ENCODE measurements at regions not wholly inside any gene's neighbourhood (a gene's known extent, or its start where the extent isn't known, plus 50 kb on each side); places are given as distances from the start of the nearest gene placed in this dataset.

DNA sequence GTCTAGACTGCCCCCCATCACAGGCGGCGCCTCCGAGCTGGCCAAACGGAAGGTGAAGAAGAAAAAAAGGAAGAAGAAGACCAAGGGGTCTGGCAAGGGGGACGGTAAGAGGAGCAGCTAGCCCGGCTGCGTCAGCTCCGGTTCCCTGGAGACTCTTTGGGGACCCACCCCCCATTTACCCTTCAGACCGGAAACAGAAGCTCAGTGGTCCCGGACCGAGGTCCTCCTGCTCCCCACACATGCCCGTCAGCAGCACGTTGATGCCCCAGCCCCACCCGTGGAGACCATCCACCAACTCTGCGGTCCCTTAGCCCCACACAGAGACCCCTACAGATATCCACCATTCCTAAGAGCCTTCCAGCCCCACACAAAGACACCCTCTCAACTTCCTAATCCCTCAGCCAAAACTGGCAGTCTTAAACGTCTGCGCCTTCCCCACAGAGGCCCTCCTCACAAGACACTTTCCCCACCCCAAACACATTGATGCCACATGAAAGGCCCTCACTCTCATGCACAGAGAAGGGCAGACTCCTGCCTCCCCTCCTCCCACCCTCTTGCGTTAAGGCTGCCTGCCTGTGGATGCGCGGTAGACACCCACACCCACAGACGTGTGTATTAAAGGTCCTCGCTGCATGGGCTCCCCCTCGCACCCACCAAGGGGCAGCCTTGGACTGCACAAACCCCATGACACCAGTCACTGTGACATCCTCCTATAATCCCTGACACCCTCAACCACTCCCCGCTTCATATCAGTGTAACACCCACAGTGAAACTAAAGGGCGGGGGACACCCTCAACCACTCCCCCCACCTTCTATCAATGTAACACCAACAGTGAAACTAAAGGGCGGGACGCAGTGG is 58.2 kb upstream of the RPH3AL start:
- no peak for TF ChIP-seq MYC (IDR thresholded peaks at IDR 0.05; ENCODE audit: low read depth, low read length)
- no peak for TF ChIP-seq EZH2 (IDR thresholded peaks at IDR 0.05; ENCODE audit: borderline replicate concordance, low read depth, low read length, severe bottlenecking)
- peak; percentile 7 for TF ChIP-seq POLR2A (IDR thresholded peaks at IDR 0.05; ENCODE audit: low read depth, low read length)
- no peak for TF ChIP-seq POLR2AphosphoS5 (IDR thresholded peaks at IDR 0.05; ENCODE audit: insufficient read depth, low read depth, low read length)
- TF ChIP-seq, protein P1, sequence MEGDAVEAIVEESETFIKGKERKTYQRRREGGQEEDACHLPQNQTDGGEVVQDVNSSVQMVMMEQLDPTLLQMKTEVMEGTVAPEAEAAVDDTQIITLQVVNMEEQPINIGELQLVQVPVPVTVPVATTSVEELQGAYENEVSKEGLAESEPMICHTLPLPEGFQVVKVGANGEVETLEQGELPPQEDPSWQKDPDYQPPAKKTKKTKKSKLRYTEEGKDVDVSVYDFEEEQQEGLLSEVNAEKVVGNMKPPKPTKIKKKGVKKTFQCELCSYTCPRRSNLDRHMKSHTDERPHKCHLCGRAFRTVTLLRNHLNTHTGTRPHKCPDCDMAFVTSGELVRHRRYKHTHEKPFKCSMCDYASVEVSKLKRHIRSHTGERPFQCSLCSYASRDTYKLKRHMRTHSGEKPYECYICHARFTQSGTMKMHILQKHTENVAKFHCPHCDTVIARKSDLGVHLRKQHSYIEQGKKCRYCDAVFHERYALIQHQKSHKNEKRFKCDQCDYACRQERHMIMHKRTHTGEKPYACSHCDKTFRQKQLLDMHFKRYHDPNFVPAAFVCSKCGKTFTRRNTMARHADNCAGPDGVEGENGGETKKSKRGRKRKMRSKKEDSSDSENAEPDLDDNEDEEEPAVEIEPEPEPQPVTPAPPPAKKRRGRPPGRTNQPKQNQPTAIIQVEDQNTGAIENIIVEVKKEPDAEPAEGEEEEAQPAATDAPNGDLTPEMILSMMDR (IDR thresholded peaks at IDR 0.05; ENCODE audit: extremely low read depth in 1 of 2, insufficient read depth in 1 of 2, low read depth in 1 of 2, low read length in 2 of 2) = no peak
- TF ChIP-seq GATA2 (IDR thresholded peaks at IDR 0.05; ENCODE audit: insufficient read depth, insufficient read length, low read depth, low read length) = no peak
- Histone ChIP-seq H3K27ac (ENCODE audit: insufficient read depth, low read depth, low read length) (peak overlapping the region; percentile 4), H3K36me3 (ENCODE audit: control insufficient read depth in 2 of 2, extremely low read depth in 1 of 2, insufficient read depth in 2 of 2, low read length in 2 of 2) (no peaks in the 10 kb centered on the region), H3K9me3 (replicated peaks; ENCODE audit: control insufficient read depth, insufficient read depth, low read length) (no peaks in the 10 kb centered on the region), H3K4me2 (ENCODE audit: insufficient read depth, low read length) (peak overlapping the region; percentile 42), H2AFZ (ENCODE audit: low read depth, low read length) (peak overlapping the region; percentile 46), H3K27me3 (ENCODE audit: control insufficient read depth in 2 of 2, insufficient read depth in 2 of 2, low read length in 2 of 2) (no peaks in the 10 kb centered on the region), H3K9ac (replicated peaks; ENCODE audit: extremely low read depth, insufficient read depth, low read length) (peak overlapping the region; percentile 54), H3K79me2 (ENCODE audit: control insufficient read depth, insufficient read depth, low read length) (no peaks in the 10 kb centered on the region), H3K4me3 (replicated peaks in 1 of 3; ENCODE audit: insufficient read depth in 1 of 3, low read depth in 1 of 3, low read length in 3 of 3) (peak overlapping the region; percentile 4 to 90 (median 41)), H3K4me1 (ENCODE audit: control insufficient read depth, extremely low read depth, insufficient read depth, low read length) (peaks cover 5% of the 10 kb centered on the region), H3K9me1 (replicated peaks; ENCODE audit: control insufficient read depth, extremely low read depth, insufficient read depth, low read length) (no peaks in the 10 kb centered on the region), H4K20me1 (replicated peaks; ENCODE audit: control insufficient read depth, extremely low read depth, insufficient read depth, low read length) (no peaks in the 10 kb centered on the region)
- DNase-seq (ENCODE audit: low read depth, low spot score) = peak; percentile 17
- no peak for FAIRE-seq
- BruUV-seq (replicated peaks) = TSS peak; percentile 14
- POLR2A ChIA-PET = no interaction called here
- dilution Hi-C loops (cut with MboI; ENCODE audit: extremely low pct_ligation_motif_present, low sequenced_read_pairs) (no loop called here), intact Hi-C loops (cut with micrococcal nuclease) (loop anchor here (2.0 to 5.0 kb wide), 3 partner anchors 150 to 587 kb away; partner anchors contain the start of gene TIMM22)
- CTCF ChIA-PET = interaction anchor here (0.9 to 3.2 kb wide), 4 partner anchors 23 to 570 kb away, joined by 3 to 762 read pairs (median 21); no protein-coding TSS in a partner anchor

Measured in endothelial cell of umbilical vein (primary cell).